HepG2 (cell line): ENCODE measurements at regions not wholly inside any gene's neighbourhood (a gene's known extent, or its start where the extent isn't known, plus 50 kb on each side); places are given as distances from the start of the nearest gene placed in this dataset.

Experiments used
- ATAC-seq: fragments of 200-7000 bp; cut with Tn5 transposase; 3 replicates; pipeline ENCODE4 v1.9.1; 2020; ENCODE audit warnings: mild to moderate bottlenecking, moderate library complexity
- BruUV-seq: library from RNA; stranded (reverse); fragments of 400-500 nt; replicated peaks from 2 replicates; lab custom pipeline; 2021; lab: Mats Ljungman, UMichigan
- CTCF ChIA-PET: fragments of 300-600 bp; formaldehyde crosslinking; extraction: SDS; loops from one replicate; lab custom pipeline; 2021; ENCODE audit warnings: low total read pairs, inconsistent platforms, low intra/inter-chr PET ratio; lab: Yijun Ruan, JAX
- POLR2A ChIA-PET: fragments of 350-600 bp; sonication (Branson Sonifier 250); formaldehyde crosslinking; loops from one replicate; lab custom pipeline; 2020; ENCODE audit warnings: antibody characterized with exemption, inconsistent platforms; lab: Yijun Ruan, JAX
- DNase-seq: peaks from one replicate; pipeline ENCODE4 v3.0.0-alpha.2; 2015; ENCODE audit warnings: low spot score
- FAIRE-seq: peaks from 3 replicates; lab custom pipeline; 2011; peaks lifted over from hg19 to GRCh38; lab: Jason Lieb, UNC
- H2AFZ ChIP-seq: one replicate; pipeline ENCODE4 v1.6.1; 2011; ENCODE audit warnings: low read length, inconsistent platforms
- H3K27ac ChIP-seq: fragments of 300-600 bp; 3 replicates; pipeline ENCODE4 v1.8.0; 2011; ENCODE audit warnings: mixed run types, mild to moderate bottlenecking, mixed read lengths, low read length, inconsistent platforms; ENCODE audit not compliant: insufficient read depth; ENCODE audit errors: extremely low read length
- H3K27me3 ChIP-seq, 2 experiments: fragments of 200-600 bp in 1 of 2; 2 replicates in 1 of 2; 3 replicates in 1 of 2; pipeline versions ENCODE4 v1.6.0 to v1.8.0; 2011; ENCODE audit warnings: low read length in 2 of 2, mild to moderate bottlenecking in 2 of 2, moderate library complexity in 2 of 2, inconsistent platforms in 1 of 2; ENCODE audit not compliant: insufficient read depth in 2 of 2, control insufficient read depth in 1 of 2
- H3K36me3 ChIP-seq, 2 experiments: fragments of 200-600 bp in 1 of 2; replicated peaks in 1 of 2; 2 replicates in 1 of 2; 3 replicates in 1 of 2; pipeline versions ENCODE4 v1.5.1 to v1.8.0; 2011; ENCODE audit warnings: low read length in 2 of 2, inconsistent platforms in 1 of 2; ENCODE audit not compliant: insufficient read depth in 2 of 2, control insufficient read depth in 1 of 2
- H3K4me1 ChIP-seq: 2 replicates; pipeline ENCODE4 v1.5.1; 2012; ENCODE audit warnings: low read length, inconsistent platforms; ENCODE audit not compliant: insufficient read depth
- H3K4me2 ChIP-seq: 2 replicates; pipeline ENCODE4 v1.6.0; 2011; ENCODE audit warnings: low read depth, low read length, inconsistent platforms
- H3K4me3 ChIP-seq, 3 experiments: fragments of 200-600 bp in 1 of 3; sonication (generic), shearing (Covaris generic) in 1 of 3; replicated peaks in 1 of 3; 2 replicates each; pipeline ENCODE4 v1.5.1; 2011 to 2016; ENCODE audit warnings: low read length in 3 of 3, inconsistent platforms in 2 of 3, low read depth in 2 of 3, mild to moderate bottlenecking in 2 of 3, control low read depth in 1 of 3, mixed read lengths in 1 of 3; ENCODE audit not compliant: insufficient read depth in 1 of 3
- H3K79me2 ChIP-seq: one replicate; pipeline ENCODE4 v1.6.1; 2011; ENCODE audit warnings: low read length, inconsistent platforms; ENCODE audit not compliant: insufficient read depth
- H3K9ac ChIP-seq: 2 replicates; pipeline ENCODE4 v1.6.0; 2011; ENCODE audit warnings: mild to moderate bottlenecking, low read depth, low read length, inconsistent platforms; ENCODE audit not compliant: insufficient read depth
- H3K9me3 ChIP-seq: 2 replicates; pipeline ENCODE4 v1.5.1; 2012; ENCODE audit warnings: mild to moderate bottlenecking, low read length
- H4K20me1 ChIP-seq: 2 replicates; pipeline ENCODE4 v1.6.0; 2011; ENCODE audit warnings: inconsistent platforms, mild to moderate bottlenecking, low read length, moderate library complexity; ENCODE audit not compliant: insufficient read depth
- GLI4 ChIP-seq: sonication (generic); formaldehyde crosslinking; IDR thresholded peaks from 2 replicates; pipeline ENCODE4 v1.5.1; 2020; ENCODE audit warnings: missing genetic modification reagents, mild to moderate bottlenecking, moderate library complexity, borderline replicate concordance
- HDAC2 ChIP-seq: sonication (generic); formaldehyde crosslinking; IDR thresholded peaks from 2 replicates; pipeline ENCODE4 v1.4.0; 2020; ENCODE audit warnings: missing genetic modification reagents
- HNRNPK ChIP-seq: fragments of 200-400 bp; formaldehyde crosslinking; IDR thresholded peaks from 2 replicates; pipeline ENCODE4 v1.6.1; 2018; ENCODE audit warnings: low read length, low read depth, moderate library complexity, mild to moderate bottlenecking; ENCODE audit not compliant: poor library complexity, severe bottlenecking
- KAT2B ChIP-seq: fragments of 150-350 bp; IDR thresholded peaks from 2 replicates; pipeline ENCODE4 v1.6.1; 2014; ENCODE audit warnings: low read depth, low read length, borderline replicate concordance
- KIAA2018 ChIP-seq: sonication (generic); formaldehyde crosslinking; IDR thresholded peaks from 2 replicates; pipeline ENCODE4 v1.5.0; 2020; ENCODE audit warnings: mild to moderate bottlenecking, missing genetic modification reagents, borderline replicate concordance
- MED1 ChIP-seq: sonication (generic); formaldehyde crosslinking; IDR thresholded peaks from 2 replicates; pipeline ENCODE4 v1.4.0; 2020; ENCODE audit warnings: missing genetic modification reagents
- NAIF1 ChIP-seq: sonication (generic); formaldehyde crosslinking; IDR thresholded peaks from 2 replicates; pipeline ENCODE4 v1.5.0; 2020; ENCODE audit warnings: mild to moderate bottlenecking, missing genetic modification reagents, borderline replicate concordance
- NFKB2 ChIP-seq: sonication (generic); formaldehyde crosslinking; IDR thresholded peaks from 2 replicates; pipeline ENCODE4 v1.4.0; 2020; ENCODE audit warnings: missing genetic modification reagents, borderline replicate concordance
- ZNF124 ChIP-seq: sonication (generic); formaldehyde crosslinking; IDR thresholded peaks from 2 replicates; pipeline ENCODE4 v1.4.0; 2020; ENCODE audit warnings: missing genetic modification reagents
- ZNF335 ChIP-seq: sonication (generic); formaldehyde crosslinking; IDR thresholded peaks from 2 replicates; pipeline ENCODE4 v1.4.0; 2020; ENCODE audit warnings: missing genetic modification reagents
- ZNF383 ChIP-seq: sonication (generic); formaldehyde crosslinking; IDR thresholded peaks from 2 replicates; pipeline ENCODE4 v1.4.0; 2020; ENCODE audit warnings: missing genetic modification reagents, mild to moderate bottlenecking, borderline replicate concordance
- ZNF446 ChIP-seq: sonication (generic); formaldehyde crosslinking; IDR thresholded peaks from 2 replicates; pipeline ENCODE4 v1.5.0; 2020; ENCODE audit warnings: mild to moderate bottlenecking, missing genetic modification reagents
- ZNF563 ChIP-seq: sonication (generic); formaldehyde crosslinking; IDR thresholded peaks from 2 replicates; pipeline ENCODE4 v1.8.0; 2022; ENCODE audit warnings: mild to moderate bottlenecking, moderate library complexity, missing genetic modification reagents
- ZNF7 ChIP-seq: IDR thresholded peaks from 2 replicates; pipeline ENCODE4 v1.6.1; 2016; ENCODE audit warnings: missing biosample characterization, missing genetic modification reagents
- ZNF780A ChIP-seq: sonication (generic); formaldehyde crosslinking; IDR thresholded peaks from 2 replicates; pipeline ENCODE4 v1.8.0; 2022; ENCODE audit warnings: mild to moderate bottlenecking, missing genetic modification reagents, moderate library complexity
- ZSCAN9 ChIP-seq: IDR thresholded peaks from 2 replicates; pipeline ENCODE4 v1.6.1; 2016; ENCODE audit warnings: borderline replicate concordance
- WGBS: methylation state at CpG from one replicate; pipeline ENCODE4 v1.1.6; 2017; ENCODE audit warnings: low lambda C conversion rate; 5-methylcytosine and 5-hydroxymethylcytosine counted together
- in situ Hi-C: cut with HindIII; loops from 2 replicates; pipeline ENCODE4 v1.10.0; 2017; ENCODE audit warnings: low pct_unique_long_range_greater_than_20kb; ENCODE audit not compliant: extremely low pct_ligation_motif_present
- intact Hi-C: fragments of 100-400 bp; cut with micrococcal nuclease; formaldehyde crosslinking; loops from one replicate; pipeline ENCODE4 v1.10.0; 2022; ENCODE audit not compliant: unreplicated experiment
- TF ChIP-seq, protein P1 (sequence below): sonication (generic); IDR thresholded peaks from 2 replicates; pipeline ENCODE4 v1.6.1; 2016; ENCODE audit warnings: low read depth, borderline replicate concordance
- TF ChIP-seq, protein P2 (sequence below): sonication (generic); formaldehyde crosslinking; IDR thresholded peaks from 2 replicates; pipeline ENCODE4 v1.5.1; 2020; ENCODE audit warnings: missing genetic modification reagents, mild to moderate bottlenecking, borderline replicate concordance

DNA sequence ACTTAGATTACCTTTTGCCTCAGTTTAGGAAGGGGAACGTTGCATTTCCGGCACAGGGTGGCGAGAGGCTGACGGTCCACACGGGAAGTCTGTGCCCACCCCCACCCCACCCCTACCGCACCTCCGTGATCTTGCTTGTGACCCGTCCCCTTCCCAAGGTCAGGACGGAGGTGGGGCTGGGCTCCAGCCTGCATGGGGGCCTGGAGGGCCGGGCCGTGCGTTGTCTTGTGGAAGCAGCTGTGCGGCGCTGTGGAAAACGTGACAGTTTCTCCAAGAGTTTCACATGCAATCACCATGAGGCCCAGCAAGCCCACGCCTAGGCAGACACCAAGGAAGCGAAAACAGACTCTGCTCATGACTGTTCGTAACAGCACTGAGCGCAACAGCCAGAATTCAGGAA lies 76.8 kb upstream of the HDAC4 start:
- no peak overlapping the region for H3K27ac ChIP-seq
- ChIA-PET CTCF (no interaction called here), POLR2A (no interaction called here)
- ATAC-seq (no peak), DNase-seq (no peak), FAIRE-seq (no peak)
- no peaks in the 10 kb centered on the region for H3K4me1 ChIP-seq
- H3K79me2 ChIP-seq: no peaks in the 10 kb centered on the region
- H3K27me3 ChIP-seq: peaks cover 0 to 30% of the 10 kb centered on the region in 2 experiments; a peak in 3 of 5 replicates
- intact Hi-C loops: no loop called here
- 61% methylated on average over 17 of the region's 19 CpGs for WGBS
- H2AFZ ChIP-seq: no peak overlapping the region
- no peak overlapping the region for H3K4me3 ChIP-seq
- H3K36me3 ChIP-seq: no peaks in the 10 kb centered on the region
- H4K20me1 ChIP-seq: no peaks in the 10 kb centered on the region
- no TSS peak for BruUV-seq
- in situ Hi-C loops: no loop called here
- no peak overlapping the region for H3K4me2 ChIP-seq
- H3K9ac ChIP-seq: no peak overlapping the region
- H3K9me3 ChIP-seq: no peaks in the 10 kb centered on the region
- no peak for TF ChIP-seq HDAC2 (CRISPR knock-in tag)
- TF ChIP-seq ZNF563 (CRISPR knock-in tag): no peak
- TF ChIP-seq ZSCAN9 (CRISPR knock-in tag): no peak
- TF ChIP-seq, protein P1, sequence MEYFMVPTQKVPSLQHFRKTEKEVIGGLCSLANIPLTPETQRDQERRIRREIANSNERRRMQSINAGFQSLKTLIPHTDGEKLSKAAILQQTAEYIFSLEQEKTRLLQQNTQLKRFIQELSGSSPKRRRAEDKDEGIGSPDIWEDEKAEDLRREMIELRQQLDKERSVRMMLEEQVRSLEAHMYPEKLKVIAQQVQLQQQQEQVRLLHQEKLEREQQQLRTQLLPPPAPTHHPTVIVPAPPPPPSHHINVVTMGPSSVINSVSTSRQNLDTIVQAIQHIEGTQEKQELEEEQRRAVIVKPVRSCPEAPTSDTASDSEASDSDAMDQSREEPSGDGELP: no peak
- TF ChIP-seq ZNF383 (CRISPR knock-in tag): no peak
- TF ChIP-seq, protein P2, sequence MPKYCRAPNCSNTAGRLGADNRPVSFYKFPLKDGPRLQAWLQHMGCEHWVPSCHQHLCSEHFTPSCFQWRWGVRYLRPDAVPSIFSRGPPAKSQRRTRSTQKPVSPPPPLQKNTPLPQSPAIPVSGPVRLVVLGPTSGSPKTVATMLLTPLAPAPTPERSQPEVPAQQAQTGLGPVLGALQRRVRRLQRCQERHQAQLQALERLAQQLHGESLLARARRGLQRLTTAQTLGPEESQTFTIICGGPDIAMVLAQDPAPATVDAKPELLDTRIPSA (CRISPR knock-in tag): no peak
- no peak for TF ChIP-seq GLI4 (CRISPR knock-in tag)
- TF ChIP-seq ZNF124 (CRISPR knock-in tag): no peak
- TF ChIP-seq NFKB2 (CRISPR knock-in tag): no peak
- no peak for TF ChIP-seq ZNF780A
- TF ChIP-seq ZNF335: no peak
- no peak for TF ChIP-seq NAIF1 (CRISPR knock-in tag)
- TF ChIP-seq KAT2B: no peak
- TF ChIP-seq MED1 (CRISPR knock-in tag): no peak
- TF ChIP-seq KIAA2018 (CRISPR knock-in tag): no peak
- TF ChIP-seq ZNF7 (CRISPR knock-in tag): no peak
- TF ChIP-seq ZNF446: no peak
- TF ChIP-seq HNRNPK: no peak
